Loucy (cell line): ENCODE measurements at regions not wholly inside any gene's neighbourhood (a gene's known extent, or its start where the extent isn't known, plus 50 kb on each side); places are given as distances from the start of the nearest gene placed in this dataset.

Source experiments
- H2AFZ ChIP-seq: fragments of 200-600 bp; sonication (generic); 2 replicates; pipeline ENCODE4 v1.6.0; 2016; ENCODE audit warnings: antibody characterized with exemption, mild to moderate bottlenecking, low read length, moderate library complexity
- H3F3A ChIP-seq: fragments of 200-600 bp; 2 replicates; pipeline ENCODE4 v1.6.0; 2016; ENCODE audit warnings: antibody characterized with exemption, low read depth, mild to moderate bottlenecking
- H3K27me3 ChIP-seq: fragments of 200-600 bp; sonication (generic); 2 replicates; pipeline ENCODE4 v1.6.1; 2014; ENCODE audit warnings: low read length, mild to moderate bottlenecking; ENCODE audit not compliant: insufficient read depth, poor library complexity, severe bottlenecking
- H3K36me3 ChIP-seq: fragments of 200-600 bp; sonication (generic); 2 replicates; pipeline ENCODE4 v1.6.1; 2016; ENCODE audit warnings: low read length; ENCODE audit not compliant: insufficient read depth
- H3K4me1 ChIP-seq: fragments of 200-600 bp; sonication (generic); 2 replicates; pipeline ENCODE4 v1.5.1; 2014; ENCODE audit warnings: low read length, mild to moderate bottlenecking; ENCODE audit not compliant: insufficient read depth, poor library complexity, severe bottlenecking
- H3K4me2 ChIP-seq: fragments of 200-600 bp; sonication (generic); 2 replicates; pipeline ENCODE4 v1.6.0; 2014; ENCODE audit warnings: antibody characterized with exemption, low read length, low read depth, mild to moderate bottlenecking; ENCODE audit not compliant: poor library complexity, severe bottlenecking
- H3K4me3 ChIP-seq: fragments of 200-600 bp; sonication (generic); 2 replicates; pipeline ENCODE4 v1.5.1; 2014; ENCODE audit warnings: low read length, mild to moderate bottlenecking, mixed read lengths; ENCODE audit not compliant: poor library complexity, severe bottlenecking
- H3K79me2 ChIP-seq: fragments of 200-600 bp; sonication (generic); 2 replicates; pipeline ENCODE4 v1.6.1; 2014; ENCODE audit warnings: low read length; ENCODE audit not compliant: insufficient read depth
- H3K9ac ChIP-seq: fragments of 200-600 bp; sonication (generic); 2 replicates; pipeline ENCODE4 v1.6.0; 2014; ENCODE audit warnings: mild to moderate bottlenecking, low read depth, low read length, moderate library complexity; ENCODE audit not compliant: poor library complexity, severe bottlenecking
- H3K9me2 ChIP-seq: fragments of 200-600 bp; sonication (generic); replicated peaks from 2 replicates; pipeline ENCODE4 v1.6.1; 2016; ENCODE audit warnings: low read depth, low read length, mixed read lengths
- H3K9me3 ChIP-seq: fragments of 200-600 bp; sonication (generic); 2 replicates; pipeline ENCODE4 v1.6.1; 2014; ENCODE audit warnings: mild to moderate bottlenecking, antibody characterized with exemption, low read length, low read depth; ENCODE audit not compliant: insufficient read depth
- H4K20me1 ChIP-seq: fragments of 200-600 bp; sonication (generic); 2 replicates; pipeline ENCODE4 v1.6.0; 2014; ENCODE audit warnings: antibody characterized with exemption, low read length, mild to moderate bottlenecking; ENCODE audit not compliant: insufficient read depth, poor library complexity, severe bottlenecking
- EZH2phosphoT487 ChIP-seq: fragments of 200-600 bp; IDR thresholded peaks from 2 replicates; pipeline ENCODE4 v1.6.1; 2018; ENCODE audit warnings: antibody characterized with exemption, mild to moderate bottlenecking, moderate library complexity, borderline replicate concordance
- TF ChIP-seq, protein P1 (sequence below): fragments of 200-600 bp; sonication (generic); conservative IDR thresholded peaks from 2 replicates; pipeline ENCODE4 v1.5.1; 2014; ENCODE audit warnings: mild to moderate bottlenecking, antibody characterized with exemption, low read length

DNA sequence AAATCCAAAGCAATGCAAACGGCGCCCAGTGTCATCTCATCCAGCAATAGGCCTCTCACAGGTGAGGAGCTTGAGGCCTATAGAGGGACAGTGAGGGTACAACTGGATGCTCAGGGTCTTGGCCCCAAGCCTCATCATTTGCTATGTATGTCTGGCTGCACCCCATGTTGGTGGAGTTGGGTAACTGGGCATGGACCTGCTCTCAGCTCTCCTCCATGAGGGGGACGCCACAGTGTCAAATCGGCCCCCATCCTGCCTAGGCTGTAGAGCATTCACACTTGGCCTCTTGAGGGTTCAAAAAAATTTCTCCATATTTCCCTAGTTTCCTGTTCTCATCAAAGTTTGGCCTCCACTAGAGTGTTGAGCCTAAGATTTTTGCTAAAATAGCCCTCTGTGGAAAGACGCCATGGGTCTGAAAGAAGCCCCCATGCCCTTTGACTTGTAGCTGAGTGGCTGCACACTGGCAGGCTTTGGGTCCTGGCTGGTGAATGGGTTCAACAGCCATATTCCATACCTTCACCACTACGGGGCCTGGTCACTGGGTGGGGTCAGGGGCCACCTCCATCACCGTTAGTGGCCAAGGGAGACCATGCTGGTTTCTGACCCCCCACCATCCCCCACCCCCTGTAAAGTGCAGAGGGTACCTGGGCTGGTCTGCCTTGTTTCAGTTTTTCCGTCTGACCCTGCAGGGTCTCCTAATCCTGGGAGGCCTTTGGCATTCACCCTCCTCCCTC is 132.3 kb upstream of the TBX20 start:
- Histone ChIP-seq H3K27me3 (no peaks in the 10 kb centered on the region), H3K9me3 (no peaks in the 10 kb centered on the region), H3K9me2 (no peaks in the 10 kb centered on the region), H3K9ac (no peak overlapping the region), H3F3A (no peaks in the 10 kb centered on the region), H4K20me1 (no peaks in the 10 kb centered on the region), H3K4me1 (no peaks in the 10 kb centered on the region), H2AFZ (no peak overlapping the region), H3K79me2 (no peaks in the 10 kb centered on the region), H3K4me2 (no peak overlapping the region), H3K36me3 (no peaks in the 10 kb centered on the region), H3K4me3 (no peak overlapping the region)
- TF ChIP-seq, protein P1, sequence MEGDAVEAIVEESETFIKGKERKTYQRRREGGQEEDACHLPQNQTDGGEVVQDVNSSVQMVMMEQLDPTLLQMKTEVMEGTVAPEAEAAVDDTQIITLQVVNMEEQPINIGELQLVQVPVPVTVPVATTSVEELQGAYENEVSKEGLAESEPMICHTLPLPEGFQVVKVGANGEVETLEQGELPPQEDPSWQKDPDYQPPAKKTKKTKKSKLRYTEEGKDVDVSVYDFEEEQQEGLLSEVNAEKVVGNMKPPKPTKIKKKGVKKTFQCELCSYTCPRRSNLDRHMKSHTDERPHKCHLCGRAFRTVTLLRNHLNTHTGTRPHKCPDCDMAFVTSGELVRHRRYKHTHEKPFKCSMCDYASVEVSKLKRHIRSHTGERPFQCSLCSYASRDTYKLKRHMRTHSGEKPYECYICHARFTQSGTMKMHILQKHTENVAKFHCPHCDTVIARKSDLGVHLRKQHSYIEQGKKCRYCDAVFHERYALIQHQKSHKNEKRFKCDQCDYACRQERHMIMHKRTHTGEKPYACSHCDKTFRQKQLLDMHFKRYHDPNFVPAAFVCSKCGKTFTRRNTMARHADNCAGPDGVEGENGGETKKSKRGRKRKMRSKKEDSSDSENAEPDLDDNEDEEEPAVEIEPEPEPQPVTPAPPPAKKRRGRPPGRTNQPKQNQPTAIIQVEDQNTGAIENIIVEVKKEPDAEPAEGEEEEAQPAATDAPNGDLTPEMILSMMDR = no peak
- no peak for TF ChIP-seq EZH2phosphoT487

DNA sequence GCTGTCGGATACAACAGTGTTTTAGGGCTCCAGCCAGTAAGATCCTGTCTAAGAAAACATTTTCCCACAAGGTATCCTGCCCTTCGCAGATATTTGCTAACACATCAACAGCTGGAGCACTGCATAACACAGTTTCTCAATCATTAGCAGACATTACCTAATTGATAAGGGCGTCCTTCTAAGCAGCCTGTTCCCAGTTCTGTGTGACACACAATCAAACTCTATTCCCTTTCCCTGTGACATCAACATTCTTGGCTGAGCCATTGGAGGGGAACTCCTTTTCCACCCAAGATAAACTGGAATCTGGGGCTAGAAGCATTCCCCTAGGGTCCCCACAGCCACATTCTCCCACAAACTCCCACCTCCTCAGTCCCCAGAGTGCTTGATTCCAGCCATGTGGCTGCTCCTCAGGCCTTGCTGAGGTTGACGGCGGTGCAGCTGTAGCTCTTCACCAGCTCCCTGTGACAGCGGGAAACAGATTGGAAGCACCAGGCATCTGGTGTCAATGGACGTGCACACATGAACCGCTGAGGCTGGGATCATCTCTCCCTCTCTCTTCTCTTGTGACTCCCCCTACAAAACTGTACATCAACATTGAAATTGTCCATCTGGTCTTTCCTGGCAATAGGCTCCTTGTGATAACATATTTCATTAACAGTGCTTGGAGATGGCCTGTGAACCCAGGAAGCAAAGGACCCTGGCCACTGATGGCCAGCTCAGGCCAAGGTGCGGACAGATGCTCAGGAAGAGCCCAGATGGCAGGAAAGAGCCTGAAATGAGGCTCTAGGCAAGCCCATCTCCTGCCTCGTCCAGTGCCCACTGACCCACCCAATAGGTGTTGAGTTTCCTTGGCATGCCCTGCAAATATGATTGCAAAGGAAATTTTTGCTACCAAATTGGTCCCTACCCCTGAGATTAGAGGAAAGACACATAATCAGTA is 131.1 kb upstream of the TBX20 start:
- H3K9ac ChIP-seq = no peak overlapping the region
- no peaks in the 10 kb centered on the region for H4K20me1 ChIP-seq
- H3K4me1 ChIP-seq = no peaks in the 10 kb centered on the region
- H3K36me3 ChIP-seq = no peaks in the 10 kb centered on the region
- no peak for TF ChIP-seq EZH2phosphoT487
- TF ChIP-seq, protein P1 = no peak
- H3K4me3 ChIP-seq = no peak overlapping the region
- no peak overlapping the region for H2AFZ ChIP-seq
- no peak overlapping the region for H3K4me2 ChIP-seq
- H3F3A ChIP-seq = no peaks in the 10 kb centered on the region
- H3K27me3 ChIP-seq = no peaks in the 10 kb centered on the region
- H3K9me3 ChIP-seq = no peaks in the 10 kb centered on the region
- no peaks in the 10 kb centered on the region for H3K79me2 ChIP-seq
- H3K9me2 ChIP-seq = no peaks in the 10 kb centered on the region

DNA sequence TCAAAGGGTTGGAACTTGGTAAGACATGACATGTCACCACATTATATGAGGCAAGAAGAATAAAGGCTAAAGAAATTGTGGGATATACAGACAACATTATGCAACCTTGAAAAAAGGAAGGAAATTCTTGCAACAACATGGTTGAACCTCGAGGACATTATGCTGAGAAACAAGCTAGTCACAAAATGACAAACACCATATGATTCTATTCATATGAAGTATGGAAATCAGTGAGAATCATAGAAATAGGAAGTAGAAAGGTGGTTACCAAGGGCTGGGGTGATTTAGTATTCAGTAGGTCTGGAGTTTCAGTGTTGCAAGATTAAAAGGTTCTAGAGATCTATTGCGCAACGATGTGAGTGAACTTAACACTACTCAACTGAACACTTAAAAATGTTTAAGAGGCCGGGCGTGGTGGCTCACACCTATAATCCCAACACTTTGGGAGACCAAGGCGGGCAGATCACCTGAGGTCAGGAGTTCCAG is 126.9 kb upstream of the TBX20 start:
- no peaks in the 10 kb centered on the region for H3K27me3 ChIP-seq
- H3K79me2 ChIP-seq = no peaks in the 10 kb centered on the region
- H3K4me1 ChIP-seq = no peaks in the 10 kb centered on the region
- H3K9me3 ChIP-seq = no peaks in the 10 kb centered on the region
- H3K4me2 ChIP-seq = no peak overlapping the region
- no peaks in the 10 kb centered on the region for H3F3A ChIP-seq
- H3K9me2 ChIP-seq = no peaks in the 10 kb centered on the region
- H3K4me3 ChIP-seq = no peak overlapping the region
- H3K9ac ChIP-seq = no peak overlapping the region
- no peaks in the 10 kb centered on the region for H3K36me3 ChIP-seq
- no peak for TF ChIP-seq EZH2phosphoT487
- TF ChIP-seq, protein P1 = no peak
- H2AFZ ChIP-seq = no peak overlapping the region
- H4K20me1 ChIP-seq = no peaks in the 10 kb centered on the region
